Liver (tissue), 8 donors: ENCODE measurements at regions not wholly inside any gene's neighbourhood (a gene's known extent, or its start where the extent isn't known, plus 50 kb on each side); places are given as distances from the start of the nearest gene placed in this dataset.

Experiments
- DNase-seq: peaks from one replicate; pipeline ENCODE4 v3.0.0-alpha.2; 2017; ENCODE audit warnings: low spot score
- H3K27ac ChIP-seq, 2 donors: one replicate each; pipeline ENCODE4 v1.7.0; 2013; ENCODE audit warnings: inconsistent platforms in 2 of 2, low read length in 2 of 2, control low read depth in 1 of 2, low read depth in 1 of 2, mild to moderate bottlenecking in 1 of 2
- H3K27me3 ChIP-seq, 4 donors: one replicate each; pipeline versions ENCODE4 v1.6.1 to v1.7.0; 2013; ENCODE audit warnings: low read length in 3 of 4, inconsistent platforms in 1 of 4, mild to moderate bottlenecking in 1 of 4, moderate library complexity in 1 of 4; ENCODE audit not compliant: control insufficient read depth in 4 of 4, insufficient read depth in 4 of 4
- H3K36me3 ChIP-seq, 4 donors: one replicate each; pipeline versions ENCODE4 v1.6.1 to v1.7.0; 2013; ENCODE audit warnings: low read length in 3 of 4, mild to moderate bottlenecking in 3 of 4, low read depth in 1 of 4, moderate library complexity in 1 of 4; ENCODE audit not compliant: control insufficient read depth in 4 of 4, insufficient read depth in 3 of 4
- H3K4me1 ChIP-seq, 4 donors: one replicate each; pipeline versions ENCODE4 v1.6.1 to v1.7.0; 2013; ENCODE audit warnings: low read length in 3 of 4, mild to moderate bottlenecking in 3 of 4, moderate library complexity in 1 of 4; ENCODE audit not compliant: control insufficient read depth in 4 of 4, insufficient read depth in 4 of 4
- H3K4me3 ChIP-seq, 3 donors: one replicate each; pipeline versions ENCODE4 v1.6.1 to v1.7.0; 2013; ENCODE audit warnings: low read length in 3 of 3, control low read depth in 1 of 3, low read depth in 1 of 3, mild to moderate bottlenecking in 1 of 3
- H3K9ac ChIP-seq, 2 donors: one replicate each; pipeline ENCODE4 v1.7.0; 2013; ENCODE audit warnings: low read length in 2 of 2, mild to moderate bottlenecking in 2 of 2, moderate library complexity in 2 of 2, control low read depth in 1 of 2, low read depth in 1 of 2
- H3K9me3 ChIP-seq, 4 donors: one replicate each; pipeline versions ENCODE4 v1.6.1 to v1.7.0; 2013; ENCODE audit warnings: low read length in 3 of 4; ENCODE audit not compliant: control insufficient read depth in 4 of 4
- EGR1 ChIP-seq, 2 donors: IDR thresholded peaks; 2 replicates each; pipeline ENCODE4 v1.6.1; 2016 to 2018; ENCODE audit warnings: antibody characterized with exemption in 2 of 2, low read depth in 2 of 2
- FOXA1 ChIP-seq: IDR thresholded peaks from 2 replicates; pipeline ENCODE4 v1.6.1; 2016; ENCODE audit warnings: antibody characterized with exemption
- FOXA2 ChIP-seq: IDR thresholded peaks from 2 replicates; pipeline ENCODE4 v1.6.1; 2016; ENCODE audit warnings: antibody characterized with exemption
- GABPA ChIP-seq, 2 donors: IDR thresholded peaks in 1 of 2; conservative IDR thresholded peaks in 1 of 2; 2 replicates each; pipeline ENCODE4 v1.6.1; 2016; ENCODE audit warnings: antibody characterized with exemption in 2 of 2, mild to moderate bottlenecking in 1 of 2, moderate library complexity in 1 of 2
- HNF4A ChIP-seq, 2 donors: conservative IDR thresholded peaks; 2 replicates each; pipeline ENCODE4 v1.6.1; 2016; ENCODE audit warnings: antibody characterized with exemption in 2 of 2, mild to moderate bottlenecking in 2 of 2
- HNF4G ChIP-seq: IDR thresholded peaks from 2 replicates; pipeline ENCODE4 v1.6.1; 2016; ENCODE audit warnings: antibody characterized with exemption
- NR2F2 ChIP-seq: IDR thresholded peaks from 2 replicates; pipeline ENCODE4 v1.6.1; 2016; ENCODE audit warnings: antibody characterized with exemption
- RAD21 ChIP-seq, 2 donors: IDR thresholded peaks; 2 replicates each; pipeline ENCODE4 v1.6.1; 2016; ENCODE audit warnings: antibody characterized with exemption in 2 of 2, mild to moderate bottlenecking in 2 of 2
- SP1 ChIP-seq: IDR thresholded peaks from 2 replicates; pipeline ENCODE4 v1.6.1; 2018; ENCODE audit warnings: antibody characterized with exemption, mild to moderate bottlenecking
- TAF1 ChIP-seq: conservative IDR thresholded peaks from 2 replicates; pipeline ENCODE4 v1.6.1; 2016; ENCODE audit warnings: antibody characterized with exemption, mild to moderate bottlenecking
- YY1 ChIP-seq: IDR thresholded peaks from 2 replicates; pipeline ENCODE4 v1.6.1; 2016; ENCODE audit warnings: antibody characterized with exemption, mild to moderate bottlenecking
- WGBS: extraction: QIAGEN DNeasy Blood & Tissue Kit; methylation state at CpG from one replicate; pipeline ENCODE4 v1.1.7; 2013; 5-methylcytosine and 5-hydroxymethylcytosine counted together
- TF ChIP-seq, protein P1 (sequence below): fragments of 150-350 bp; IDR thresholded peaks from 2 replicates; pipeline ENCODE4 v1.5.1; 2017; ENCODE audit warnings: improper control_type of control experiment, low read depth, low read length; ENCODE audit not compliant: missing input control
- TF ChIP-seq, protein P2 (sequence below): IDR thresholded peaks from 2 replicates; pipeline ENCODE4 v1.6.1; 2016; ENCODE audit warnings: antibody characterized with exemption
- TF ChIP-seq, protein P3 (sequence below): IDR thresholded peaks from 2 replicates; pipeline ENCODE4 v1.6.1; 2016; ENCODE audit warnings: antibody characterized with exemption
- TF ChIP-seq, protein P4 (sequence below): IDR thresholded peaks from 2 replicates; pipeline ENCODE4 v1.6.1; 2016; ENCODE audit warnings: antibody characterized with exemption
- TF ChIP-seq, protein P5 (sequence below): IDR thresholded peaks from 2 replicates; pipeline ENCODE4 v1.6.1; 2016; ENCODE audit warnings: antibody characterized with exemption, mild to moderate bottlenecking
- donor health status: healthy.
- donor health status: healthy.
- donor health status: healthy.
- donor health status: healthy.
- donor health status: healthy.

DNA sequence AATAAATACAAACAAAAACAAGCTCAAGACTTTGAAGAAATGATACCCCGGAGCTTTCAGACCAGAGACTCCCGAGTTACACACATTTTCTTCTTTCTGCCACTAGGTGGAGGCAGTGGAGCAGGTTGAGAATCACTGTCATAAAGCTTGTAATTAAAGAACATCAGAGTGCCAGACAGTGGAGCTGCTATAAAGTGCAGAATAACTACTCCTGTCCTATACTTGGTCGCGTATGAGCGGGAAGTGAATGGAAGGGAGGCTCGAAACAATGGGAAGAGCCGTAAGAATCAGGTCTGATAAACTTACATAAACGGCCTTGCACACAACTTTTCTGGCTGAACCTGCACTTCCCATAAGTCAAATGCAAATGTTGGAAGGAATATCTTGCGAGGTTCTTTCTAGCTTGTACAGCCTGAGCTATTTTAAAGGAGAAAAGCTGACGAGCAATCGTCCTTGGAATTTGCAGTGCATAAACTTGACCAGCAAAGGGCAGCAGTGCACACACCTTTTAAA, 189.0 kb downstream of the RPIA start:
- H3K4me3 ChIP-seq: no peak overlapping the region
- H3K27ac ChIP-seq: no peak overlapping the region
- DNase-seq: no peak
- WGBS: 13% methylated on average over 11 of the region's 11 CpGs
- TF ChIP-seq, protein P1, sequence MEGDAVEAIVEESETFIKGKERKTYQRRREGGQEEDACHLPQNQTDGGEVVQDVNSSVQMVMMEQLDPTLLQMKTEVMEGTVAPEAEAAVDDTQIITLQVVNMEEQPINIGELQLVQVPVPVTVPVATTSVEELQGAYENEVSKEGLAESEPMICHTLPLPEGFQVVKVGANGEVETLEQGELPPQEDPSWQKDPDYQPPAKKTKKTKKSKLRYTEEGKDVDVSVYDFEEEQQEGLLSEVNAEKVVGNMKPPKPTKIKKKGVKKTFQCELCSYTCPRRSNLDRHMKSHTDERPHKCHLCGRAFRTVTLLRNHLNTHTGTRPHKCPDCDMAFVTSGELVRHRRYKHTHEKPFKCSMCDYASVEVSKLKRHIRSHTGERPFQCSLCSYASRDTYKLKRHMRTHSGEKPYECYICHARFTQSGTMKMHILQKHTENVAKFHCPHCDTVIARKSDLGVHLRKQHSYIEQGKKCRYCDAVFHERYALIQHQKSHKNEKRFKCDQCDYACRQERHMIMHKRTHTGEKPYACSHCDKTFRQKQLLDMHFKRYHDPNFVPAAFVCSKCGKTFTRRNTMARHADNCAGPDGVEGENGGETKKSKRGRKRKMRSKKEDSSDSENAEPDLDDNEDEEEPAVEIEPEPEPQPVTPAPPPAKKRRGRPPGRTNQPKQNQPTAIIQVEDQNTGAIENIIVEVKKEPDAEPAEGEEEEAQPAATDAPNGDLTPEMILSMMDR: peak; percentile 69
- TF ChIP-seq FOXA1: no peak
- no peak for TF ChIP-seq TAF1
- TF ChIP-seq, protein P2, sequence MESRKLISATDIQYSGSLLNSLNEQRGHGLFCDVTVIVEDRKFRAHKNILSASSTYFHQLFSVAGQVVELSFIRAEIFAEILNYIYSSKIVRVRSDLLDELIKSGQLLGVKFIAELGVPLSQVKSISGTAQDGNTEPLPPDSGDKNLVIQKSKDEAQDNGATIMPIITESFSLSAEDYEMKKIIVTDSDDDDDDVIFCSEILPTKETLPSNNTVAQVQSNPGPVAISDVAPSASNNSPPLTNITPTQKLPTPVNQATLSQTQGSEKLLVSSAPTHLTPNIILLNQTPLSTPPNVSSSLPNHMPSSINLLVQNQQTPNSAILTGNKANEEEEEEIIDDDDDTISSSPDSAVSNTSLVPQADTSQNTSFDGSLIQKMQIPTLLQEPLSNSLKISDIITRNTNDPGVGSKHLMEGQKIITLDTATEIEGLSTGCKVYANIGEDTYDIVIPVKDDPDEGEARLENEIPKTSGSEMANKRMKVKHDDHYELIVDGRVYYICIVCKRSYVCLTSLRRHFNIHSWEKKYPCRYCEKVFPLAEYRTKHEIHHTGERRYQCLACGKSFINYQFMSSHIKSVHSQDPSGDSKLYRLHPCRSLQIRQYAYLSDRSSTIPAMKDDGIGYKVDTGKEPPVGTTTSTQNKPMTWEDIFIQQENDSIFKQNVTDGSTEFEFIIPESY: no peak
- no peak for TF ChIP-seq NR2F2
- TF ChIP-seq, protein P3, sequence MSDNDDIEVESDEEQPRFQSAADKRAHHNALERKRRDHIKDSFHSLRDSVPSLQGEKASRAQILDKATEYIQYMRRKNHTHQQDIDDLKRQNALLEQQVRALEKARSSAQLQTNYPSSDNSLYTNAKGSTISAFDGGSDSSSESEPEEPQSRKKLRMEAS: no peak
- no peak for TF ChIP-seq FOXA2
- TF ChIP-seq HNF4G: no peak
- TF ChIP-seq RAD21 (IDR thresholded peaks at IDR 0.05): peak; percentile 79 to 81
- no peak for TF ChIP-seq HNF4A (conservative IDR thresholded peaks at IDR 0.05)
- TF ChIP-seq, protein P4, sequence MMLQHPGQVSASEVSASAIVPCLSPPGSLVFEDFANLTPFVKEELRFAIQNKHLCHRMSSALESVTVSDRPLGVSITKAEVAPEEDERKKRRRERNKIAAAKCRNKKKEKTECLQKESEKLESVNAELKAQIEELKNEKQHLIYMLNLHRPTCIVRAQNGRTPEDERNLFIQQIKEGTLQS: no peak
- TF ChIP-seq, protein P5, sequence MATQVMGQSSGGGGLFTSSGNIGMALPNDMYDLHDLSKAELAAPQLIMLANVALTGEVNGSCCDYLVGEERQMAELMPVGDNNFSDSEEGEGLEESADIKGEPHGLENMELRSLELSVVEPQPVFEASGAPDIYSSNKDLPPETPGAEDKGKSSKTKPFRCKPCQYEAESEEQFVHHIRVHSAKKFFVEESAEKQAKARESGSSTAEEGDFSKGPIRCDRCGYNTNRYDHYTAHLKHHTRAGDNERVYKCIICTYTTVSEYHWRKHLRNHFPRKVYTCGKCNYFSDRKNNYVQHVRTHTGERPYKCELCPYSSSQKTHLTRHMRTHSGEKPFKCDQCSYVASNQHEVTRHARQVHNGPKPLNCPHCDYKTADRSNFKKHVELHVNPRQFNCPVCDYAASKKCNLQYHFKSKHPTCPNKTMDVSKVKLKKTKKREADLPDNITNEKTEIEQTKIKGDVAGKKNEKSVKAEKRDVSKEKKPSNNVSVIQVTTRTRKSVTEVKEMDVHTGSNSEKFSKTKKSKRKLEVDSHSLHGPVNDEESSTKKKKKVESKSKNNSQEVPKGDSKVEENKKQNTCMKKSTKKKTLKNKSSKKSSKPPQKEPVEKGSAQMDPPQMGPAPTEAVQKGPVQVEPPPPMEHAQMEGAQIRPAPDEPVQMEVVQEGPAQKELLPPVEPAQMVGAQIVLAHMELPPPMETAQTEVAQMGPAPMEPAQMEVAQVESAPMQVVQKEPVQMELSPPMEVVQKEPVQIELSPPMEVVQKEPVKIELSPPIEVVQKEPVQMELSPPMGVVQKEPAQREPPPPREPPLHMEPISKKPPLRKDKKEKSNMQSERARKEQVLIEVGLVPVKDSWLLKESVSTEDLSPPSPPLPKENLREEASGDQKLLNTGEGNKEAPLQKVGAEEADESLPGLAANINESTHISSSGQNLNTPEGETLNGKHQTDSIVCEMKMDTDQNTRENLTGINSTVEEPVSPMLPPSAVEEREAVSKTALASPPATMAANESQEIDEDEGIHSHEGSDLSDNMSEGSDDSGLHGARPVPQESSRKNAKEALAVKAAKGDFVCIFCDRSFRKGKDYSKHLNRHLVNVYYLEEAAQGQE: no peak
- no peak for TF ChIP-seq EGR1 (IDR thresholded peaks at IDR 0.05; ENCODE audit: low read depth in 2 of 2)
- H3K4me1 ChIP-seq: no peaks in the 10 kb centered on the region
- H3K36me3 ChIP-seq: no peaks in the 10 kb centered on the region
- H3K9me3 ChIP-seq: no peaks in the 10 kb centered on the region
- H3K9ac ChIP-seq: no peak overlapping the region
- peaks cover 0 to 3% (median 0%) of the 10 kb centered on the region in 4 donors for H3K27me3 ChIP-seq

DNA sequence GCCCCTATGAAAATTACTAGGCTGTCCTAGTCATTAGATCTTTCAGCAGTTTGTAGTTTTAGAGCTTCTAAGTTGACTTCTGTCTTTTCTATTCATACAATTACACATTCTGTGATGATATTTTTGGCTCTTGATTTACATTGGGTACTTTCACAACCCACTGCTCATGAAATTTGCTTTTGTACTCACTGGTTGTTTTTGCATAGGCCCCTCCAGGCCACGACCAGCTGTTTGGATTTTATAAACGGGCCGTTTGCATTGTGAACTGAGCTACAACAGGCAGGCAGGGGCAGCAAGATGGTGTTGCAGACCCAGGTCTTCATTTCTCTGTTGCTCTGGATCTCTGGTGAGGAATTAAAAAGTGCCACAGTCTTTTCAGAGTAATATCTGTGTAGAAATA, 193.8 kb downstream of the RPIA start:
- no peaks in the 10 kb centered on the region for H3K27me3 ChIP-seq
- no peaks in the 10 kb centered on the region for H3K36me3 ChIP-seq
- H3K27ac ChIP-seq: no peak overlapping the region
- no peaks in the 10 kb centered on the region for H3K9me3 ChIP-seq
- H3K4me3 ChIP-seq: no peak overlapping the region
- WGBS: 59% methylated on average over 3 of the region's 3 CpGs
- no peak for TF ChIP-seq HNF4G
- TF ChIP-seq, protein P4: no peak
- TF ChIP-seq, protein P2: no peak
- TF ChIP-seq EGR1 (IDR thresholded peaks at IDR 0.05; ENCODE audit: low read depth in 2 of 2): no peak
- TF ChIP-seq SP1: no peak
- TF ChIP-seq YY1: no peak
- TF ChIP-seq, protein P3: no peak
- TF ChIP-seq GABPA (IDR thresholded peaks at IDR 0.05 in 1 of 2, conservative IDR thresholded peaks at IDR 0.05 in 1 of 2): no peak
- no peak for DNase-seq
- no peaks in the 10 kb centered on the region for H3K4me1 ChIP-seq
- no peak overlapping the region for H3K9ac ChIP-seq
